Trophoblast cell (in vitro differentiated cells and primary cell): ENCODE measurements at regions not wholly inside any gene's neighbourhood (a gene's known extent, or its start where the extent isn't known, plus 50 kb on each side); places are given as distances from the start of the nearest gene placed in this dataset.
"Not testable (repeated sequence)": the region's sequence is repeated elsewhere in the genome, so short reads cannot be mapped to it uniquely, and the experiment has no call there.

Experiments
- DNase-seq, 2 donors: peaks; one replicate each; pipeline ENCODE4 v3.0.0-alpha.2; 2016
- H2AFZ ChIP-seq: 2 replicates; pipeline ENCODE4 v1.6.1; 2013; ENCODE audit warnings: low read length, moderate library complexity, mild to moderate bottlenecking; ENCODE audit not compliant: insufficient read depth, poor library complexity
- H2AK5ac ChIP-seq: 2 replicates; pipeline ENCODE4 v1.6.1; 2013; ENCODE audit warnings: mild to moderate bottlenecking, low read length
- H2BK120ac ChIP-seq: 2 replicates; pipeline ENCODE4 v1.6.1; 2013; ENCODE audit warnings: low read length, mild to moderate bottlenecking, moderate library complexity; ENCODE audit not compliant: insufficient read depth, poor library complexity
- H2BK12ac ChIP-seq: 2 replicates; pipeline ENCODE4 v1.6.1; 2013; ENCODE audit warnings: mild to moderate bottlenecking, low read length, moderate library complexity
- H2BK5ac ChIP-seq: 2 replicates; pipeline ENCODE4 v1.6.1; 2013; ENCODE audit warnings: low read length, low read depth, moderate library complexity, mild to moderate bottlenecking; ENCODE audit not compliant: poor library complexity
- H3K14ac ChIP-seq: 2 replicates; pipeline ENCODE4 v1.6.1; 2013; ENCODE audit warnings: mild to moderate bottlenecking, low read length
- H3K18ac ChIP-seq: 2 replicates; pipeline ENCODE4 v1.6.1; 2013; ENCODE audit warnings: mild to moderate bottlenecking, low read length
- H3K23ac ChIP-seq: 2 replicates; pipeline ENCODE4 v1.6.1; 2013; ENCODE audit warnings: low read length
- H3K27ac ChIP-seq: 2 replicates; pipeline ENCODE4 v1.5.1; 2013; ENCODE audit warnings: low read depth, mild to moderate bottlenecking, inconsistent platforms, low read length, moderate library complexity
- H3K27me3 ChIP-seq: 2 replicates; pipeline ENCODE4 v1.6.1; 2013; ENCODE audit warnings: inconsistent platforms, mild to moderate bottlenecking, low read length, moderate library complexity; ENCODE audit not compliant: insufficient read depth
- H3K36me3 ChIP-seq, 2 experiments: 1 replicate in 1 of 2; 2 replicates in 1 of 2; pipeline ENCODE4 v1.6.1; 2013; ENCODE audit warnings: low read length in 2 of 2, mild to moderate bottlenecking in 2 of 2, moderate library complexity in 1 of 2; ENCODE audit not compliant: insufficient read depth in 2 of 2, control insufficient read depth in 1 of 2
- H3K4ac ChIP-seq: 2 replicates; pipeline ENCODE4 v1.6.1; 2013; ENCODE audit warnings: low read depth, mild to moderate bottlenecking, low read length, moderate library complexity
- H3K4me1 ChIP-seq, 2 experiments: 1 replicate in 1 of 2; 2 replicates in 1 of 2; pipeline ENCODE4 v1.6.1; 2013; ENCODE audit warnings: low read length in 2 of 2, mild to moderate bottlenecking in 2 of 2, moderate library complexity in 1 of 2; ENCODE audit not compliant: insufficient read depth in 2 of 2, control insufficient read depth in 1 of 2
- H3K4me2 ChIP-seq: 2 replicates; pipeline ENCODE4 v1.6.1; 2013; ENCODE audit warnings: inconsistent platforms, mild to moderate bottlenecking, low read length, moderate library complexity
- H3K4me3 ChIP-seq: 2 replicates; pipeline ENCODE4 v1.5.1; 2013; ENCODE audit warnings: mild to moderate bottlenecking, low read depth, low read length, inconsistent platforms
- H3K79me1 ChIP-seq: one replicate; pipeline ENCODE4 v1.6.1; 2013; ENCODE audit warnings: low read length
- H3K79me2 ChIP-seq: 2 replicates; pipeline ENCODE4 v1.6.1; 2013; ENCODE audit warnings: low read length, mild to moderate bottlenecking; ENCODE audit not compliant: control insufficient read depth, insufficient read depth, poor library complexity
- H3K9ac ChIP-seq: 2 replicates; pipeline ENCODE4 v1.6.1; 2013; ENCODE audit warnings: mild to moderate bottlenecking, low read length
- H3K9me3 ChIP-seq: 2 replicates; pipeline ENCODE4 v1.6.1; 2013; ENCODE audit warnings: low read depth, mild to moderate bottlenecking, control low read depth, inconsistent platforms, low read length; ENCODE audit not compliant: insufficient read depth
- H4K12ac ChIP-seq: 2 replicates; pipeline ENCODE4 v1.6.1; 2013; ENCODE audit warnings: low read depth, mild to moderate bottlenecking, low read length, moderate library complexity
- H4K8ac ChIP-seq: 2 replicates; pipeline ENCODE4 v1.6.1; 2013; ENCODE audit warnings: low read depth, mild to moderate bottlenecking, low read length, moderate library complexity
- H4K91ac ChIP-seq: one replicate; pipeline ENCODE4 v1.6.1; 2013; ENCODE audit warnings: low read depth, mild to moderate bottlenecking, low read length, moderate library complexity
- WGBS: extraction: QIAGEN DNeasy Blood & Tissue Kit; methylation state at CpG from one replicate; pipeline ENCODE4 v1.1.7; 2013; ENCODE audit warnings: missing lambda C conversion rate; ENCODE audit not compliant: insufficient read length, insufficient coverage; ENCODE audit errors: extremely low coverage; 5-methylcytosine and 5-hydroxymethylcytosine counted together

GRCh38 chr1:29400203-29400602, 163.9 kb downstream of the PTPRU start:
- not testable (repeated sequence) for DNase-seq, H2AK5ac ChIP-seq, H2BK120ac ChIP-seq, H4K8ac ChIP-seq, H3K4me2 ChIP-seq, H2BK12ac ChIP-seq, H3K18ac ChIP-seq, H2AFZ ChIP-seq, H3K23ac ChIP-seq, H3K27me3 ChIP-seq, H3K4me3 ChIP-seq, H3K14ac ChIP-seq, H3K9me3 ChIP-seq, H3K9ac ChIP-seq, H3K27ac ChIP-seq, H3K36me3 ChIP-seq, H2BK5ac ChIP-seq, H4K12ac ChIP-seq, H4K91ac ChIP-seq, H3K79me1 ChIP-seq, H3K4ac ChIP-seq, H3K79me2 ChIP-seq, H3K4me1 ChIP-seq

GRCh38 chr1:29399465-29399864, 163.1 kb downstream of the PTPRU start:
- Histone ChIP-seq H3K4me2 (no peak overlapping the region), H3K4me1 (no peaks in the 10 kb centered on the region), H3K9ac (no peak overlapping the region), H2BK12ac (no peak overlapping the region), H3K4ac (no peak overlapping the region), H4K8ac (no peak overlapping the region), H4K12ac (no peak overlapping the region), H3K36me3 (no peaks in the 10 kb centered on the region), H3K4me3 (no peak overlapping the region), H3K9me3 (no peaks in the 10 kb centered on the region), H3K79me1 (no peaks in the 10 kb centered on the region), H2BK5ac (no peak overlapping the region), H3K23ac (no peak overlapping the region), H3K79me2 (no peaks in the 10 kb centered on the region), H2AK5ac (no peak overlapping the region), H4K91ac (no peak overlapping the region), H2BK120ac (no peak overlapping the region), H3K27ac (no peak overlapping the region), H3K18ac (no peak overlapping the region), H3K27me3 (no peaks in the 10 kb centered on the region), H2AFZ (no peak overlapping the region), H3K14ac (no peak overlapping the region)
- no CpG with 5 or more reads among the region's 1 CpG for WGBS
- no peak for DNase-seq

GRCh38 chr1:29398431-29398830, 162.1 kb downstream of the PTPRU start:
- no CpG with 5 or more reads among the region's 3 CpGs for WGBS
- H3K23ac ChIP-seq = no peak overlapping the region
- H3K36me3 ChIP-seq = no peaks in the 10 kb centered on the region
- H3K18ac ChIP-seq = no peak overlapping the region
- no peaks in the 10 kb centered on the region for H3K9me3 ChIP-seq
- no peak overlapping the region for H3K4ac ChIP-seq
- no peak overlapping the region for H3K9ac ChIP-seq
- H3K79me2 ChIP-seq = no peaks in the 10 kb centered on the region
- no peaks in the 10 kb centered on the region for H3K27me3 ChIP-seq
- no peak overlapping the region for H4K8ac ChIP-seq
- no peak overlapping the region for H4K12ac ChIP-seq
- no peak overlapping the region for H3K4me2 ChIP-seq
- no peak for DNase-seq
- no peak overlapping the region for H4K91ac ChIP-seq
- no peak overlapping the region for H3K4me3 ChIP-seq
- no peak overlapping the region for H2BK5ac ChIP-seq
- H3K4me1 ChIP-seq = no peaks in the 10 kb centered on the region
- no peak overlapping the region for H2BK120ac ChIP-seq
- H2AK5ac ChIP-seq = no peak overlapping the region
- H3K14ac ChIP-seq = no peak overlapping the region
- H3K79me1 ChIP-seq = no peaks in the 10 kb centered on the region
- no peak overlapping the region for H3K27ac ChIP-seq
- no peak overlapping the region for H2BK12ac ChIP-seq
- no peak overlapping the region for H2AFZ ChIP-seq

GRCh38 chr1:29397981-29398380, 161.7 kb downstream of the PTPRU start:
- H2BK120ac ChIP-seq = no peak overlapping the region
- no peak overlapping the region for H3K14ac ChIP-seq
- H3K4me2 ChIP-seq = no peak overlapping the region
- no peaks in the 10 kb centered on the region for H3K79me2 ChIP-seq
- H2AFZ ChIP-seq = no peak overlapping the region
- H2BK12ac ChIP-seq = no peak overlapping the region
- no peak overlapping the region for H3K23ac ChIP-seq
- H3K79me1 ChIP-seq = no peaks in the 10 kb centered on the region
- H3K27ac ChIP-seq = no peak overlapping the region
- no peak overlapping the region for H4K91ac ChIP-seq
- H3K9me3 ChIP-seq = no peaks in the 10 kb centered on the region
- no peak overlapping the region for H4K8ac ChIP-seq
- no peaks in the 10 kb centered on the region for H3K27me3 ChIP-seq
- no peak overlapping the region for H3K9ac ChIP-seq
- WGBS = no CpG with 5 or more reads among the region's 8 CpGs
- H3K4me3 ChIP-seq = no peak overlapping the region
- no peak for DNase-seq
- H2BK5ac ChIP-seq = no peak overlapping the region
- H3K18ac ChIP-seq = no peak overlapping the region
- H4K12ac ChIP-seq = no peak overlapping the region
- H3K4me1 ChIP-seq = no peaks in the 10 kb centered on the region
- no peaks in the 10 kb centered on the region for H3K36me3 ChIP-seq
- no peak overlapping the region for H2AK5ac ChIP-seq
- no peak overlapping the region for H3K4ac ChIP-seq

- WGBS = no CpG with 5 or more reads among the region's 1 CpG
- Histone ChIP-seq H3K14ac (no peak overlapping the region), H2BK5ac (no peak overlapping the region), H3K79me1 (no peaks in the 10 kb centered on the region), H3K79me2 (no peaks in the 10 kb centered on the region), H2AFZ (no peak overlapping the region), H3K4me1 (no peaks in the 10 kb centered on the region), H2BK120ac (no peak overlapping the region), H3K9ac (no peak overlapping the region), H3K18ac (no peak overlapping the region), H3K9me3 (no peaks in the 10 kb centered on the region), H2AK5ac (no peak overlapping the region), H3K4me2 (no peak overlapping the region), H3K27me3 (no peaks in the 10 kb centered on the region), H3K36me3 (no peaks in the 10 kb centered on the region), H3K4ac (no peak overlapping the region), H4K8ac (no peak overlapping the region), H2BK12ac (no peak overlapping the region), H4K91ac (no peak overlapping the region), H3K23ac (no peak overlapping the region), H4K12ac (no peak overlapping the region), H3K27ac (no peak overlapping the region), H3K4me3 (no peak overlapping the region)
- no peak for DNase-seq
These were observed 160.9 kb downstream of the PTPRU start for GRCh38 chr1:29397256-29397590.
